CD4-positive, alpha-beta T cell treated with Interleukin-4 for 4 hours (primary cell): ENCODE measurements at regions not wholly inside any gene's neighbourhood (a gene's known extent, or its start where the extent isn't known, plus 50 kb on each side); places are given as distances from the start of the nearest gene placed in this dataset.
"Not testable (repeated sequence)": the region's sequence is repeated elsewhere in the genome, so short reads cannot be mapped to it uniquely, and the experiment has no call there.

Experiments
- DNase-seq: peaks from one replicate; pipeline ENCODE4 v3.0.0-alpha.2; 2020

DNA sequence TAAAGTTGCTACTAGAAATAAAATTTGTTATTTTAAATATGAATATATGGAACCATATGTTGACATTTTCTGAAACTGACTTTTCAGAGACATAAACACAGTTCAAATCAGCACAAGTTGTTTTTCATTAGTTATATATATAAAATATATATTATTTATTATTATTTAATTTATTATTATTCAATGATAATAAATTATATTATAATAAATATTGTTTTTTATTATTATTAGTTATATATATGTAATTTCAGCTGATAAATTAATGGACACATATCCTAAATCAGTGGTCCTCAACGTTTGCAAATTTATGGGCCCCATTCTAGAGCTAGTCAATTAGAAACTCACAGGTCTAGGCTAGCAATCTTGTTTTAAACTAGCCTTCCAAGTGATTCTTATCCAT, 809.3 kb downstream of the C4orf33 start:
- no peak for DNase-seq

DNA sequence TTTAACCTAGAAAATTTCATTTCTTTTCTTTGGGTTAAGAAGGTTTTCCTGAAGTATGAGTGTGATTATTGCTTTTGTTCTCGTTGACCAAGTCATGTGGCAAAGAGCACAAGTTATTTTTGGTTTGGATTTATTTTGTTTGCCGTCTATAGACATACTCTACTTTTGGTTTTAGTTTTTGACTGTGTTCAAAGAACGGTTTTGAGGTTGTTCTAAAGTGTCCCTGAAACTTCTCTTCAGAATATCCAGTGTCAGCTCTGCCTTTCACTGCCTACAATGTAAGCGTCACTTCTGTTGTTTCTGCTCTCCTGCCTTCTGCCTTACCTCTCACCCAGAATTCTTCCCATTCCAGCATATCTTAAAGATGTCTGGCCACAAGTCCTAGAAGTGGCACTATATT, 812.2 kb downstream of the C4orf33 start:
- no peak for DNase-seq

DNA sequence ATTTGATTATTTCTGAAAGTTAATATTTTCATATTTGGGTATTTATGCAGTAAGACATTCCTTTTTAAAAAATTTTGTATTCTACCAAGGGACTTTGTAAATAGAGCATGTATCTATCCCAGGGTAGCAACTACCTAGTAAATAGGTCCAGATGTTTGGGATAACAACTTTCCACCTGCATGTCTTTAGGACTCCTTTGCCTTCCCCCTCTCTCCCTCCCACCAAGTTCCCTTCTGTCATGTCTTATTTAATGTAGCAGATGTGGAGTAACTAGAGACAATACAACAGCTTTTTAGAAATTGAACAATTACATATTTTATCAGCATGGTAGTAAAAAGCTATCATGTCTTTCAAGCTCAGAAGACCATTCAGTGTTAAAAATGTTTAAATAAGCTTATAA, 821.0 kb downstream of the C4orf33 start:
- no peak for DNase-seq

DNA sequence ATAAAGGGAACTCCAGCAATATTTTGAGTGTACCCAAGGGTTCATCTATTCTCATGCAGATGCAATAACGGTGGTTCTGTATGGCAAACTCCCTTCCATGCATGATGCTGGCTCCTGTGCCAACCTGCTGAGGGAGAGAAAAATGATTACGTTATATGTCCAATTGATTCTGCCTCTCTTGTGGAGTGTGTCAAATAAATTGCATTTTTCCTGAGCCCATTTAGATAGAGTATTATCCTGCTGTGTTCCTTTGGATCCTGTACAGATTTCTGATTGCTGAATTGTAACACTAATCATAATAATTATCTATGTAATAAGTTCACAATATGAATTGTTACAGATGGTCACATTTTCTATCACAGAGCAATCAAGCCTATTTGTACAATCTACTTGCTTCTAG, 821.7 kb downstream of the C4orf33 start:
- DNase-seq, result no peak

DNA sequence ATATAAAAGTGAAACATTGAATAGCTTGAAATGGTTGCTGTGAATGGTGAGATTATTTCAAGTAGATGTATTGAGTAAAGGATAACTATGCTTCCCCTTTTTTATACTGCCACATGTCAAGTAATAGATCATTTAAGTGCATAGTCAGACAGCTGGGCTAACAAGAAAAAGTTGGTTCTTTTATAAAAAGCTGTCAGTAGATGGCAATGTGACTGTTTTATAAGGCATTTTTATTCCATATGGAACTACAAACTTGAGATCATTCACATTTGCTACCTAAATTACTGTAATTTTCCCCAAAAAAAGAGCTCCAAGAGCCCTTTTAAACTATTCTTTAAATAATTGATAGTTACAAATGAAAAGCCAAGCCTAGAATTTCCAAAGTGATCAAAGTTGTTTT, 831.0 kb downstream of the C4orf33 start:
- DNase-seq, result no peak

DNA sequence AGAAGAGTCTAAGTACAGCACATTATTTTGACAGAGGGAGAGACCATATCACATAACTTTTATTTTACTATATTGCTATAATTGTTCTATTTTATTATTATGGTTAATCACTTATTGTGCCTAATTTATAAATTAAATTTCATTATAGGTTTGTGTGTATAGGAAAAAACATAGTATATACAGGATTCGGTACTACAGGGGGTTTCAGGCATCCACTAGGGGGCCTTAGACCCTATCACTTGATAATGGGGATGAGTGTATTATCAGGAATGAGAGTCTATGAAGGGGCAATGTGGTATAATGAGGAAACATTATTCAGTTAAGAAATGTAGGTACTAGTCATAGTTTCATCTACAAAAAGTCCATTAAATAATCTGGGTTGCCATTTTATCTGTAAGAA, 833.1 kb downstream of the C4orf33 start:
- no peak for DNase-seq

DNA sequence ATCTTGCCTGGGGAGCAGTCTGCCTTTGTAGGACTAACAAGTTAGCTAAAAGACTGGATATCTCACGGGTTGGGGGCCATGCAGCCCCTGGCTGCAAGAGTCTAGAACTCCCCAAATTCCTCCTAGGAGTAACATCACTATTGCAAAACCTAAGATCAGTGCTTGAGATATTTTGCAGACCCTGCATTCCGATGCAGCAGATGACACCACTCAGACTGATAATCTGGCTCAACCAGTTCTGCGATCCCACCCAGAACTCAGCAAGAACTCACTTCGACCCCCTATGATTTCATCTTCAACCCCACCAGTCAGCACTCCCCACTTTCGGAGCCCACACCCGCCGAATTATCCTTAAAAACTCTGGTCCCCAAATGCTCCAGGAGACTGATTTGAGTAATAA, 834.0 kb downstream of the C4orf33 start:
- DNase-seq, result no peak

DNA sequence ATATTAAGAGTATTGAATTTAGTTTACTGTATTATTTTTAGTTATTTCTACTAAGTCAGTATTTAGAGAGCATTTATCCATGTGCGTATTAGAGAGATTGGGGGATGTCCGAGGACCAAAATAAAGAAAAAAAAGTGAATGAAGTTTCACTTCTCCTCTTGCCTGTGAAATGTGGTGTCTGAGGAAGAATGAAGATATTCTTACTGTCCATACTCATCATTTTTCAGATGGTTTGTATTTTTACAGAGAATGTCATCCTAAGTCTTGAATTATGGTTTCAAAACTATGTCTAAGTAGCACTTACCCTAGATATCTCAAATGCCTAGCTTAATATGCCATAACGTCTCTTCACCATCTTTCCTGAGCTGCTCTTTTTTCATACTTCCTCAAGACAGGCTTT, 854.3 kb downstream of the C4orf33 start:
- no peak for DNase-seq

DNA sequence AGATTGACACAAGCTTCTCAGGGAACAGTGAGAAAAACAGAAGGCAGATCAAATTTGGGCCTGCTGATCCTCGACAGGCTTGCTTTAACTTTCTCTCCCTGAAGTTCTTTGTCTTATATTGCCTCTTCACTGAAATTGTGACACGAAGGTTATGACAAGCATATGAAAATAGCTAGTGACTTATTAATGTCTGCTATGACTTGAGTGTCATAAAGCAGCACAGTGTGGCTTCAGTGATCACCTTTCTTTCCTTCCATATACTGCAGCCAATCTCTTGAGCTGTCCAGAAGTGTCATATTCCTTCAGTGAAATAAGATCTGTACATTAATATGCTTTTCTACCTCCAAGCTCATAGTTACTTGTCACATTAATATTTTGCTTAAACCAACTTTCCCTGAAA, 870.2 kb downstream of the C4orf33 start:
- DNase-seq, result no peak

DNA sequence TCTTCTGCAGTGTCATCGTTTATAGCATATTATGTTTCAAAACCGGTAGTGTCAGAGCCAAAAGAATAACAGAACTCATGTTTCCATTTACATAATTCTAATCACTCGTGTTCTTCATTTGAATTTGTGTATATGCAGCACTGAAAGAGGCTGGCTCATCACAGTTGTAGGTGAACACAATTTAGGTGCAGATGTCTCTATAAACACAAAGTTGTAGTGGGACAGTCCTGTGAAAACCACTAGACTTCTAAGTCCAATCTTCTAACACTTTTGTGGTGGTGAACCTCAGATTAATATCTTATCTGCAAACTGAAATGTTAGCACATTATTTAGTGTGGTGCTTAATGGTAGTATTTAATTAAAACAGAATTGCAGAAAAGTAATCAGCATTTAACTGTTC, 872.4 kb downstream of the C4orf33 start:
- no peak for DNase-seq

DNA sequence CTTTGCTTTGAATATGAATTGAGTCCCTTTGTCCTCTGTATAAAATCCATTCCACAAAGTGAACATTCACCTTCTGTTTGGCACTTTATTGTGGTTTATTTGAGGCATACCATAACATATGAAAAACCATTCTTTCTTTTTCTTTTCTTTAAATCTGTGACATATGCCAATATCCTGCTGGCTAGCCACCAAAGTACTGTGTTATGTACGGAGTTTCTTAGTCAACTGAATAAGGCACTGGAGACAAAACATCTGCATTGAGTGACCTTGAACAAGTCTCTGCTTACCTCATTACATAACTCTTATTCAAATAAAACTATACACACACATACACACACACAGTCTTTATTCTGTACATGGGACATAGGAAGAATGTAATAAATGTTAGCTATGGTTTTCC, 872.8 kb downstream of the C4orf33 start:
- no peak for DNase-seq

DNA sequence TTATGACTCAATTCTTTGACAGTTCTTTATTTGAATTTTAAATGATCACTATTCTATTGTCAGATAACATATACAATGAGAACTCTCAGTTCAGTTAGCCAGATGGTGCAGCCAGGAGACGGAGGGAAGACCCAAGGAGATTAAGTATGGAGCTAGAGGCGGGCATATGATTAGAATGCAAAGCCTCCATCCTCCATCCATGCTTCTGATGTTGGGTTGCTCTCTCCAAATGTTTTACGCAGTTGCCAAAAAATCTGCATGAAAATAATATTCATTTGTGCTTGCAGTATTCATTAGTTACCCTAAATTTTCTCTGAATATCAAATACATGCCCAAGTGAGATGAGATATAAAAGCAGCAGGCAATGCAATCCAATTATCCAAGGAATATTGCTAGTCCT, 874.8 kb downstream of the C4orf33 start:
- DNase-seq, result no peak

DNA sequence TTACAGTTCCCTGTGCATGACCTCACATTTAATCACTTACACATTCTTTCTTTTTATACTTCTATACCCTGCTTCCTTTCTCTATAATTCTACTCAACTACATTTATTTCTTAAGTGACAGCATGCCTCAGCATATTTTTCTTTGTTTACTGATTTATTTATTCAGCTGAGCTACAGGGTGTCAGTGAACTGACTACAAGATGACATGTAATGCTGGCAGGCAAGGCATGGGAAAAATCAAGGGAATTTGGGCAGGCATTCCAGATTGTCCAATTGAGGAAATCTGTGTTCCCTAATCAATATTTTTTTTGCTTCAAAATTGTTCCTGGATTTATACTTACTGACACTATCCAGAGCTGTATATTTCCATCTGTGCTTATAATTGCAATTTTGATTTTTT, 875.5 kb downstream of the C4orf33 start:
- no peak for DNase-seq

DNA sequence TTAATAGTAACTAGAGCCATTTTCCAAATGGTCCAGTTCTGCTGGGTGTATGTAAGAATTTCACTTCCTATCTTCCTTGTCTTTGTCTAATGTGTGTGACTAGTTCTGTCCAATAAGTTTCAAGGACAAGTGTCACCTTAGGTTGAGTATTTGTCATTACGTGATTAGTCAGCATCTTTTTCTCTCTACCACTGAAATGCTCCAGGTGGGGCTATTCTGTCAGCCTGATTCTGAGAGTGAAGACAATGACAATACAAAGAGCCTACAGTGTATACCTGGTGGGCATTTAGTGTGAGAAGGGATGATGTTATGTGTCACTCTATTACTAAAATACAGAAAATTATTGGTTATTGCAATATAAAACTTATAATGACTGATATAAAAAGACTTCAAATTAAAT, 876.3 kb downstream of the C4orf33 start:
- DNase-seq, result no peak

DNA sequence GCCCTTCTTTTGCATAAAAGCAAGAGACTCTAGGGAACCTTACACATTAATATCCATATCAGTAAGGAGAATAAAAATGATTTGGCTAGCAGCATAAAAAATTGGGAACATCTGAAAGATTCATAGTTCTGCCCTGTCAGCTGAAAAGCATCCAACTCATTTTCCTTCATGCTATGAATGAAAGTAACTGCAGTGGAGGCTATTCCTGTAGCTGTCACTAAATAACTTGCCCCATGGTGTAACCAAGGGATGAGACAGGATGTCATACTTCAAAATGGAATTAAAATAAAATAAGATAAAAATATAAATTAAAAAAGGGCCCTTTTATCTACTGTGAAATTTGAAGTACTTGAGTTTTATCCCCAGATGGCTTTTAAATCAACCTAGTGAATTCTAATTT, 878.8 kb downstream of the C4orf33 start:
- no peak for DNase-seq

DNA sequence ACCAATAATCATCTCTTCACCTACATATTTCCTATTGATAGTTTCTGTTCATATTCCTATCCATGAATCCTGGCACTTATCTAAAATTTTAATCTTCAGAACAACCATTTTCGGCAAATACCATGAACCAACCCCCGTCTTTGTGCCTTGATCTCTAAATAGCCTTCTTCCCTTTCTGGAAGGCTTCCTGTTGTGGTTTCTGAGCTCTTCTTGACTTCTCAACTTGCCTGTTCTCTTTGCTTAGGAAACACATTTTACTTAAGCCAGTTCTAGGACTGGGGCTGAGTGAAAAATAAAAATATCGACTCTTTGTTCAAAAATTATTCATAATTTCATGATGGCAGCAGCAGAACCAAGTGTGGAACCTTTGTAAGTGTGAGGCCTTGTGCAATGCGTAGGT, 882.4 kb downstream of the C4orf33 start:
- no peak for DNase-seq

DNA sequence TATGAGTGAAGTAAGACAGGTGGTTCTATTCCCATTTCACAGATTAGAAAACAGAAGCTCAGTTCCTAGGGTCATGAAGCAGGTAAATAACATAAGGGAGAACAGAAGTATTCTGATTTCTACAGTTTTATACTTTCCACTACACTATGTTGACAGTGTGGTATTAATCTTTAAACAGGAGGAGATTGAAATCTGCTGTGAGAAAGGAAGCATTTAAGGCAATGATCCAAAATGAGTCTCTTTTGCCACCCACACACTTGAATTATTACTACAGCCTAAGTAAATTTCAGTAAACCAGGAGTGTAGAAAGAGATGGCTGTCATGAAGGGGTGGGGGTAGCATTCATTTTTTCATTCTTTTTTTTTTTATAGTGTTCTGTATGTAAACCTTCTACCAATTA, 893.0 kb downstream of the C4orf33 start:
- DNase-seq, result no peak

DNA sequence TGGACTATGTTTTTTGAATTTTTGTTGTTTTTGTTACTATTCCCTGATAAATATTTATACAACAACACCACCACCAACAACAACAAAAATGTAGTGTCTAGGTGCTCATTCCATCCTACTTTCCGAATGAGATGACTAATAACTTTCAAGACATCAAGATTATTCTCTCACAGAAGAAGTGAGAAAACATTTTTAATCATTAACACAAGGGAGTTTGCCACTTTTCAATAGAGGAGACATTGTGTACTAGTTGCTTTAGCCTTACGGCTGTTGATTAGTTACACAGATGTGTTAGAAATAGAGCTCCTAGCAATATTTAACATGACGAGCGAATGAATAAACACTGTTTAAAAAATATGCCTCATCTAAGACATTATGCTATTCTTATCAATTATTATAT, 898.8 kb downstream of the C4orf33 start:
- DNase-seq, result no peak

DNA sequence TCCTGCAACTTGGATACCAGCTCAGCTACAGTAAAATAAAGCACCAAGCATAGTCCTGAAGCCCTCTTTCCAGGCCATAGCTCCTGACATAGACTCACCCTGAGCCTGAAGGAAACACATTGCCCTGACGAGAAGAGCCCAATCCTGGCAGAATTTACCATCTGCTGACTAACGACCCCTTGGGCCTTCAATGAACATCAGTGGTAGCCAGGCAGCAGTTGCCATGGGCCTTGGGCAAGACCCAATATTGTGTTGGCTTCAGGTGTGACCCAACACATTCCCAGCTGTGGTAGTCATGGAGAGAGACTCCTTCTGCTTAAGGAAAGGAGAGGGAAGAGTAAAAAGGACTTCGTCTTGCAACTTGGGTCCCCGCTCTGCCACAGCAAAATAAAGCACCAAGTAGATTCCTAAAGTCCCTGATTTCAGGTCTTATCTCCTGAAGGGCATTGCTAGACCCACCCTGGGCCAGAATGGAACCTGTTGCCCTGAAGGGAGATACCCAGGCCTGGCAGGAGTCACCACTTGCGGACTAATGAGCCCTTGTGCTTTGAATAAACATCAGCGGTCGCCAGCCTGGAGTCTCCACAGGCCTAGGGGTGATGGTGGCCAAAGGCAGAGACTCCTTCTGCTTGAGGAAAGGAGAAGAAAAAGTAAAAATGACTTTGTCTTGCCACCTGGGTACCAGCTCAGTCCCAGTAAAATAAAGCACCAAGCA, 902.6 kb downstream of the C4orf33 start:
- DNase-seq, result no peak

DNA sequence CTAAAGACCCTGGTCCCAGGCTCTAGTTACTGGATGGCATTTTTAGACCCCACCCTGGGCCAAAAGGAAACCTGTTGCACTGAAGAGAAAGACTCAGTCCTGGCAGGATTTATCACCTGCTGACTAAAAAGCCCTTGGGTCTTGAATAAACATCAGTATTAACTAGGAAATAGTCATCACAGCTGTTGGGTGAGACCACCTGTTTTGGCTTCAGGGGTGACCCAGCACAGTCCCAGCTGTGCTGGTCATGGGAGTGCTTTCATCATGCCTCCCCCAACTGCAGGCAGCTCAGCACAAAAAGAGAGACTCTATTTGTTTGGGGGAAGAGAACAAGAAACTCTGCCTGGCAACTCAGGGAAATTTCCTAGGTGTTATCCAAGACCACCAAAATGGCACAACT, 903.2 kb downstream of the C4orf33 start:
- DNase-seq, result no peak

DNA sequence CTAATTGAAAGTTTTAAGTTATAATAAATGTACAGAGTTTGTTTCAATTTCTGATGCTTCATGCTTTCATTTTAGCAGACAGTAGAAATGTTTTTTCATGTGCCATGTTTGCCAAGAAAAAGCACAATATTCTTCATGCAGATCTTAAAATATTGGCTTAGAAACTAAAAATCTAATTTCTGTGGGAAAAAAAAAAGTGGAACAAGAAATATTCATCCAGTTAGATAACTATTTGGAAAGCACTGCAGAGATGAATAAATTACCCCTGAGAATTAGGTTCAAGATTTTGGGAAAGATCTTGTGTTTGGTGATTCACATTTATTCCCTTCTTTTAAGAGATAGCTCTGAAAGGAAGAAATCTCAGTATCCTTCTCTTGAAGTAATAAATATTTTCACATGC, 912.5 kb downstream of the C4orf33 start:
- no peak for DNase-seq

DNA sequence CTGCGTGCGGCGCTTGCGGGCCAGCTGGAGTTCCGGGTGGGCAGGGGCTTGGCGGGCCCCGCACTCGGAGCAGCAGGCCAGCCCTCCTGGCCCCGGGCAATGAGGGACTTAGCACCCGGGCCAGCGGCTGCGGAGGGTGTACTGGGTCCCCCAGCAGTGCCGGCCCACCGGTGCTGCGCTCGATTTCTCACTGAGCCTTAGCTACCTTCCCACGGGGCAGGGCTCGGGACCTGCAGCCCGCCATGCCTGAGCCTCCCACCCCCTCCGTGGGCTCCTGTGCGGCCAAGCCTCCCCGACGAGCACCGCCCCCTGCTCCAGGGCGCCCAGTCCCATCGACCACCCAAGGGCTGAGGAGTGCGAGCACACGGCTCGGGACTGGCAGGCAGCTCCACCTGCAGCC, 916.9 kb downstream of the C4orf33 start:
- DNase-seq, result not testable (repeated sequence)

DNA sequence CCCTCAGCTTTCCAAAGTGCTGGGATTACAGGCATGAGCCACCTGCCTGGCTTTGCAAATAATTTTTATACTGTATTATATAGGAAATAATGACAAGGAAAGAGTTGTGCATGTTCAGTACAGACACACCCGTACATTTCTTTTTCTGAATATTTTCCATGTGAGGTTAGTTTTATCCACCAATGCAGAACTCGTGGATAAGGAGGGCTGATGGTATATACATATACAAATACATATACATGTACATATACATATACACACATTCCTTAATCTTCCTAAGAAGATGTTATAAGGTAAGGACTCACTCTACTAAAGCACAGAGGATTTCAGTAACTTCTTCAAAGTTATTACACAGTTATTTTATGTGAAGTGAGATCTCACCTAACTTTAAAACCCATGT, 925.8 kb downstream of the C4orf33 start:
- DNase-seq, result no peak

DNA sequence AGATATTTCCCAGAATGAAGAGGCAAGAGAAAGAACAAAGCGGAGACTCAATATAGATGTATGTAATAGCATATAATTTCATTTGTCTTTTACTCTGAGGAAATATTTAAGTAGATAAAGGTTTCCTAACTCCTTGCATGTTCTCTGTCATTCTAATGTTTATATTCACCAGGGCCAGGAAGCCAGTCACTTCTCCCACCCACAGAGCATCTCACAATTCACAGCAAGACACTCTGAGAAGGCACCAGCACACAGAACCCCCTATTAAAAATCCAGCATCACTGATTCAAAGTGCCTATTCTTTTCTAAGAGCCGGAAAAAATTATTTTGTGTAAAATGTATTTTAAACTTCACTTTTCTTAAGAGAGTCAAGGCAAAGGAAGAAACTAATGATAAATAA, 927.1 kb downstream of the C4orf33 start:
- no peak for DNase-seq

DNA sequence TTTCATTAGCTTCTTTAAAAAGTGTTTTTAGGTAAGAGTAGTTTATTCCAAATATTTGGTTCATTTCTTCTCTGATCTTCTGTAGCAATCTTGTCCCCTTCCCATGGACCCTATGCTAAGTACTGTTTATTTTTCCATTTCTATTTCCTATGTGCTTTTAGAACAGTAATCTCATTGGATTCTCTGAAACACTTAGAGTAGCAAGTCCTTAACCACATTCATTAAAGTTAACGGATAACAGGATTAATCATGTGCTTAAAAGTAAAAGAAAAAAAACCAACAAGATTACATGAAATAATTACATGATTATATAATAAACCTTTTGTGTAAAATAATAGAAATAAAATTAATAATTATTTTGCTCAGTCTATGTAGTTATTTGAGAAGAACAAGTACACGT, 929.7 kb downstream of the C4orf33 start:
- DNase-seq, result no peak

DNA sequence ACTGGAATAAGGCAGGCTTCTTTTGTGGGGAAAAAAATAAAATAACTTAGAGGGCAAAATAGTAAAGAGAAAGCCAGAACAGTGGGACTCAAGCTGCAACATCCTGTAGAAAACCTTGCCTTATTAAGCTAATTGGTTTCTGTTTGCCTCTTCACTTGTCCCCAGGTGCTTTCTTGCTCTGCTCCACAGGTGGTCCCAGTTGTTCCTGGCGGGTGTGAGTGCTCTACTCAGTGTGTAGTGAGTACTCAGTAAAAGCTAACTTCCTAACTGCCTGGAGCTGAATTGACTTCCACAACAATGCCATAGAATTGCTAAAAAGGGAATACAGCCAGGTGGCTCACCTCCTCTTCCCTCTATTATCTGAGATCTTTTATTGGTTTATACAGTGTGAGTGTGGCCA, 930.2 kb downstream of the C4orf33 start:
- no peak for DNase-seq
